ENCODE measurements at regions not wholly inside any gene's neighbourhood (a gene's known extent, or its start where the extent isn't known, plus 50 kb on each side); places are given as distances from the start of the nearest gene placed in this dataset.

DNA sequence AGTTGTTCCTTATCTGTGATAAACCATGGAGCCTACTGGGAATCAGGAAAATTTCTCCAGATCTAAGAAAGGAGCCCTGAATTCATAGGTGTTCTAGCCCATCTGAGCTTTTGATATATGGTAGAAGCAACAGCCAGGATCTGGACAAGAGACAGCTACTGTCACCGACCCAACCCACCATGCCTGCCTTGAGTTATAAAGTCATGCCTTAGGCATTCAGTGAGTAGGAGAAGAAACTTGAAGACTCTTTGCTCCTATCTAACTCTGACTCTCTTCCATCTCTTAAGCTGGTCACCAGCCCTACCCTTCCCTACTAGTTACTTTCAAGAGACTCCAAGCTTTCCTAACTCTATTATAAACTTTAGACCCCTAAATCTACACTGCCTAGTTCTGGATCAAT is 83.9 kb upstream of the FAM9B start:
- Histone ChIP-seq H3K36me3 (no peaks in the 10 kb centered on the region), H3K4me3 (no peak overlapping the region), H3K4me1 (no peaks in the 10 kb centered on the region), H3K9me3 (no peaks in the 10 kb centered on the region), H3K27ac (no peak overlapping the region), H3K27me3 (no peaks in the 10 kb centered on the region)
- in situ Hi-C loops (cut with MboI; ENCODE audit: low pct_ligation_motif_present in 1 of 4, low pct_unique_long_range_greater_than_20kb in 1 of 4, low sequenced_read_pairs in 3 of 4) (no loop called here), intact Hi-C loops (cut with DNase I; ENCODE audit: low total_unique reads) (no loop called here)
- DNase-seq: no peak
- 91% methylated on average over 1 of the region's 1 CpG; no CpG with 5 or more reads in 1 of the 2 donors for WGBS, 2 donors (ENCODE audit: low coverage in 1 of 2)
- TF ChIP-seq POLR2A (IDR thresholded peaks at IDR 0.05): no peak
- TF ChIP-seq EP300 (IDR thresholded peaks at IDR 0.05; ENCODE audit: low read depth): no peak
- TF ChIP-seq POLR2AphosphoS5 (IDR thresholded peaks at IDR 0.05): no peak
- TF ChIP-seq, protein P1, sequence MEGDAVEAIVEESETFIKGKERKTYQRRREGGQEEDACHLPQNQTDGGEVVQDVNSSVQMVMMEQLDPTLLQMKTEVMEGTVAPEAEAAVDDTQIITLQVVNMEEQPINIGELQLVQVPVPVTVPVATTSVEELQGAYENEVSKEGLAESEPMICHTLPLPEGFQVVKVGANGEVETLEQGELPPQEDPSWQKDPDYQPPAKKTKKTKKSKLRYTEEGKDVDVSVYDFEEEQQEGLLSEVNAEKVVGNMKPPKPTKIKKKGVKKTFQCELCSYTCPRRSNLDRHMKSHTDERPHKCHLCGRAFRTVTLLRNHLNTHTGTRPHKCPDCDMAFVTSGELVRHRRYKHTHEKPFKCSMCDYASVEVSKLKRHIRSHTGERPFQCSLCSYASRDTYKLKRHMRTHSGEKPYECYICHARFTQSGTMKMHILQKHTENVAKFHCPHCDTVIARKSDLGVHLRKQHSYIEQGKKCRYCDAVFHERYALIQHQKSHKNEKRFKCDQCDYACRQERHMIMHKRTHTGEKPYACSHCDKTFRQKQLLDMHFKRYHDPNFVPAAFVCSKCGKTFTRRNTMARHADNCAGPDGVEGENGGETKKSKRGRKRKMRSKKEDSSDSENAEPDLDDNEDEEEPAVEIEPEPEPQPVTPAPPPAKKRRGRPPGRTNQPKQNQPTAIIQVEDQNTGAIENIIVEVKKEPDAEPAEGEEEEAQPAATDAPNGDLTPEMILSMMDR (IDR thresholded peaks at IDR 0.05): no peak

DNA sequence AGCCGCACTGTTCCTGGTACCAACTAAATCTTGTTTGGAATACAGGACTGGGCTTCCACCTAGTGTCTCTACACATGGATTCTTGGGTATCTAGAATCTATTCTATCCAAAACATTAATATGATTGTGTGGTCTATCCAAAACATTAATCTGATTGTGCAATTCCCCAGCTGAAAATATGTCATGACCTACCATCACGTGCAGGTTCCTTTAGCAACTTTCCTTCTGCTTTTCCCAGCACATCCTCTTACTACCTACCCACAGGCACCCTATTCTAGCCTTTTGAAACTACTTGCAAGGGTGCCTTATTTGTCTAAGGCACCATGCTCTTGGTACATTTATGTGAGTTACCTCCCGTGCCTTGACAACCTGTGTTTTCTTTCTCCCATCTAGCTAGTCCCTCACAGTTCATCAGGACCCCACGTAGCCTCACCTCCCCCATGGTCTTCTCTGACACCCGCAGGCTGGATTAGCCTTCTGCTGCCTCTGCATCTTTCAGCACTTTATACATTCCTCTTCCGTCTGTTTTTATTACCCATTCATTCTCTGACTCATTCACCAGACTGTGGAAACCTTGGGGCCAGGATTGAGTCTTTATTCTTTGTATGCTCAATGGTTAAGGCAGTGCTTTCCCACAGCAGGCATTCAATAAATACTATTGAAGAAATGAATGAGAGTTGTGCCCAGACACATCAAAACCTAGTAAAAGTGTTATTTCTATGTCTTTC is 88.8 kb upstream of the FAM9B start:
- DNase-seq: no peak
- TF ChIP-seq, protein P1 (IDR thresholded peaks at IDR 0.05): no peak
- TF ChIP-seq POLR2A (IDR thresholded peaks at IDR 0.05) (no peak), EP300 (IDR thresholded peaks at IDR 0.05; ENCODE audit: low read depth) (no peak), POLR2AphosphoS5 (IDR thresholded peaks at IDR 0.05) (no peak)
- H3K27me3 ChIP-seq: no peaks in the 10 kb centered on the region
- H3K4me3 ChIP-seq: no peak overlapping the region
- H3K36me3 ChIP-seq: no peaks in the 10 kb centered on the region
- H3K9me3 ChIP-seq: no peaks in the 10 kb centered on the region
- in situ Hi-C loops (cut with MboI; ENCODE audit: low pct_ligation_motif_present in 1 of 4, low pct_unique_long_range_greater_than_20kb in 1 of 4, low sequenced_read_pairs in 3 of 4): no loop called here
- WGBS, 2 donors (ENCODE audit: low coverage in 1 of 2): 60 to 75% methylated on average over 2 to 6 of the region's 6 CpGs
- H3K27ac ChIP-seq: no peak overlapping the region
- no peaks in the 10 kb centered on the region for H3K4me1 ChIP-seq
- intact Hi-C loops (cut with DNase I; ENCODE audit: low total_unique reads): no loop called here

DNA sequence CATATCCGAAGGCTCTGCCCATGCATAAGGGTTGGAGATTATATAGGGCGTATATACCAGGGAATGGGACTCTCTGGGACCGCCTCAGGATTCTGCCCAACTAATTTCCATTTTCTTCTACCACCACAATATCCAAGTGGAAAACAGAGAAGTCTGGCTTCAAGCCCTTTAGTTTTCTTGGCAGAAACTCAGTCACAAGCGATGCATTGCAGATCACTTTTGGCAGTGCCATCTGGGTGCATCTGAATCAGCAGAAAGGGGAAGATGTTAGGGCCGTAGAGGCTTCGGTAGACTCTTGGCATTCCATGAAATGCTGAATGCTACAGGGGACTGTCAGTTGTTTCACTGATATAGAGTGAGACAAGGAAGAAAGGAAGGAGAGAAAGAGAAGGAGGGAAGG is 94.1 kb upstream of the FAM9B start:
- no peaks in the 10 kb centered on the region for H3K4me1 ChIP-seq
- no peak overlapping the region for H3K27ac ChIP-seq
- TF ChIP-seq, protein P1 (IDR thresholded peaks at IDR 0.05): no peak
- TF ChIP-seq POLR2A (IDR thresholded peaks at IDR 0.05) (no peak), POLR2AphosphoS5 (IDR thresholded peaks at IDR 0.05) (no peak), EP300 (IDR thresholded peaks at IDR 0.05; ENCODE audit: low read depth) (no peak)
- in situ Hi-C loops (cut with MboI; ENCODE audit: low pct_ligation_motif_present in 1 of 4, low pct_unique_long_range_greater_than_20kb in 1 of 4, low sequenced_read_pairs in 3 of 4): no loop called here
- DNase-seq: no peak
- no peaks in the 10 kb centered on the region for H3K9me3 ChIP-seq
- H3K36me3 ChIP-seq: no peaks in the 10 kb centered on the region
- 87% methylated on average over 6 of the region's 6 CpGs; no CpG with 5 or more reads in 1 of the 2 donors for WGBS, 2 donors (ENCODE audit: low coverage in 1 of 2)
- H3K27me3 ChIP-seq: no peaks in the 10 kb centered on the region
- no peak overlapping the region for H3K4me3 ChIP-seq
- intact Hi-C loops (cut with DNase I; ENCODE audit: low total_unique reads): no loop called here

DNA sequence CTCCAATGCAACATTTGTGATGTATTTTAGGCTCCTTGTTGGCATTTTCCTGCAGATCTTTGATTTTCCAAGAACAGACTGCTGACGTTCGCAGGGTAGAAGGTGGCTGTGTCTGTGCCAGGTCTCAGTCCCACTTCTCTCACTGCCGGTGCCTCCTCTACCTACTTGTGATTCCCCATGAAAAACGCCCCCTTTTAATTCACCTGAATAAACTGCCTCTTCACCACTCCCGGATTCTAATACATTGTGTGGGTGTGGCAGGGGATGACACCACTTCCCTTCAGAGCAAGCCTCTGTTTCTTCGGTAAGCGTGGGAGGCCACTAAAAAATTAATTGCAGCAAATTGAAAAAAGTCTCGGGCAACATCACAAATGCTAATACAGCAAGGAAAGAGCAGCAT is 96.1 kb upstream of the FAM9B start:
- 83 to 87% methylated on average over 3 to 8 of the region's 8 CpGs for WGBS, 2 donors (ENCODE audit: low coverage in 1 of 2)
- Histone ChIP-seq H3K27ac (no peak overlapping the region), H3K27me3 (no peaks in the 10 kb centered on the region), H3K4me1 (no peaks in the 10 kb centered on the region), H3K9me3 (no peaks in the 10 kb centered on the region), H3K36me3 (no peaks in the 10 kb centered on the region), H3K4me3 (no peak overlapping the region)
- intact Hi-C loops (cut with DNase I; ENCODE audit: low total_unique reads) (no loop called here), in situ Hi-C loops (cut with MboI; ENCODE audit: low pct_ligation_motif_present in 1 of 4, low pct_unique_long_range_greater_than_20kb in 1 of 4, low sequenced_read_pairs in 3 of 4) (no loop called here)
- no peak for DNase-seq
- no peak for TF ChIP-seq EP300 (IDR thresholded peaks at IDR 0.05; ENCODE audit: low read depth)
- TF ChIP-seq, protein P1 (IDR thresholded peaks at IDR 0.05): no peak
